H1 (cell line): ENCODE measurements at regions not wholly inside any gene's neighbourhood (a gene's known extent, or its start where the extent isn't known, plus 50 kb on each side); places are given as distances from the start of the nearest gene placed in this dataset.

Experiments
- ASH2L ChIP-seq: fragments of 200-600, 300-600 bp; sonication (generic); IDR thresholded peaks from one replicate; pipeline ENCODE4 v1.7.1; 2017; ENCODE audit warnings: low read length
- ATF3 ChIP-seq: IDR thresholded peaks from 2 replicates; pipeline ENCODE4 v1.6.1; 2011; ENCODE audit warnings: low read depth, mild to moderate bottlenecking, low read length; ENCODE audit not compliant: insufficient read depth
- CREB1 ChIP-seq: IDR thresholded peaks from 2 replicates; pipeline ENCODE4 v1.6.1; 2012; ENCODE audit warnings: inconsistent platforms
- CTCF ChIP-seq, 3 experiments: IDR thresholded peaks; 1 replicate in 2 of 3; 2 replicates in 1 of 3; pipeline versions ENCODE4 v1.5.1 to v1.6.1; 2011; ENCODE audit warnings: low read length in 3 of 3, mild to moderate bottlenecking in 3 of 3, inconsistent platforms in 2 of 3, low read depth in 1 of 3, moderate library complexity in 1 of 3; ENCODE audit not compliant: insufficient read depth in 1 of 3; ENCODE audit errors: control extremely low read depth in 1 of 3
- EP300 ChIP-seq, 2 experiments: IDR thresholded peaks; 1 replicate in 1 of 2; 2 replicates in 1 of 2; pipeline ENCODE4 v1.6.1; 2011 to 2012; ENCODE audit warnings: low read depth in 2 of 2, low read length in 2 of 2, mild to moderate bottlenecking in 2 of 2, borderline replicate concordance in 1 of 2, inconsistent platforms in 1 of 2, moderate library complexity in 1 of 2
- POLR2AphosphoS5 ChIP-seq: IDR thresholded peaks from 2 replicates; pipeline ENCODE4 v1.6.1; 2011; ENCODE audit warnings: low read depth, low read length
- RBBP5 ChIP-seq: IDR thresholded peaks from 2 replicates; pipeline ENCODE4 v1.7.1; 2012; ENCODE audit warnings: low read depth, mild to moderate bottlenecking, inconsistent platforms, low read length, moderate library complexity, borderline replicate concordance
- TAF1 ChIP-seq: IDR thresholded peaks from 2 replicates; pipeline ENCODE4 v1.6.1; 2011; ENCODE audit warnings: mild to moderate bottlenecking, low read depth, low read length
- TCF12 ChIP-seq: IDR thresholded peaks from 2 replicates; pipeline ENCODE4 v1.6.1; 2011; ENCODE audit warnings: low read depth, mild to moderate bottlenecking, low read length
- TEAD4 ChIP-seq: IDR thresholded peaks from 2 replicates; pipeline ENCODE4 v1.6.1; 2012; ENCODE audit warnings: low read depth, low read length, inconsistent platforms, mixed read lengths

DNA sequence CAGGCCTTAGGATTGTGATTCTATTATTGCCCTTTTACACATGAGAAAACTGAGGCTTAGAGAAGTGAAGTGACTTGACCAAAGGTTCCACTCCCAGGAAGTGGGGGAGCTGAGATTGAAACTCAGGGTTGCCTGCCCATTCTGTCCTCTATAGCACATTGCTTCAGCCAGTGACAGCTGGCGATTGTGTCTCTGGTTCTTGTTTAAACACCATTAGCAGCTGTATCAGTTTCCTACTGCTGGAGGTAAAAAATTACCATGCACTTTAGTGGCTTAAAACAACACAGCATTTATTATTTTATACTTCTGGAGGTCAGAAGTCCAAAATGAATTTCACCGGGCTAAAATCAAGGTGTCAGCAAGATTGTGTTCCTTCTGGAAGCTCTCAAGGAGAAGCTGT lies 205.8 kb upstream of the MAMLD1 start:
- TF ChIP-seq ATF3 (no peak), TAF1 (no peak), EP300 (IDR thresholded peaks at IDR 0.05; ENCODE audit: borderline replicate concordance in 1 of 2, low read depth in 2 of 2, low read length in 2 of 2) (no peak), ASH2L (no peak), RBBP5 (no peak), TCF12 (no peak), TEAD4 (no peak), POLR2AphosphoS5 (no peak), CTCF (IDR thresholded peaks at IDR 0.05; ENCODE audit: control extremely low read depth in 1 of 3, insufficient read depth in 1 of 3, low read depth in 1 of 3, low read length in 3 of 3) (no peak), CREB1 (no peak)
